IMR-90 (cell line): ENCODE measurements at regions not wholly inside any gene's neighbourhood (a gene's known extent, or its start where the extent isn't known, plus 50 kb on each side); places are given as distances from the start of the nearest gene placed in this dataset.

Experiments
- ATAC-seq: fragments of 200-7000 bp; cut with Tn5 transposase; 2 replicates; pipeline ENCODE4 v1.9.1; 2020; ENCODE audit warnings: low read depth, mild to moderate bottlenecking, moderate library complexity
- BruUV-seq: library from RNA; stranded (reverse); fragments of 400-500 nt; replicated peaks from 2 replicates; lab custom pipeline; 2021; lab: Mats Ljungman, UMichigan
- CTCF ChIA-PET: fragments of 300-600 bp; formaldehyde crosslinking; extraction: SDS; loops from one replicate; lab custom pipeline; 2021; ENCODE audit warnings: antibody characterized with exemption; lab: Yijun Ruan, JAX
- POLR2A ChIA-PET: fragments of 300-600 bp; sonication (Branson Sonifier 250); formaldehyde crosslinking; loops from one replicate; lab custom pipeline; 2022; ENCODE audit warnings: antibody characterized with exemption; ENCODE audit not compliant: unreplicated experiment; lab: Charles Lee
- DNase-seq: peaks from one replicate; pipeline ENCODE4 v3.0.0; 2013
- H2AFZ ChIP-seq: replicated peaks from 2 replicates; pipeline ENCODE3; 2013; ENCODE audit warnings: low read length, mild to moderate bottlenecking; ENCODE audit not compliant: poor library complexity
- H2AK5ac ChIP-seq: 2 replicates; pipeline ENCODE4 v1.6.1; 2013; ENCODE audit warnings: low read depth, low read length, inconsistent platforms
- H2AK9ac ChIP-seq: replicated peaks from 2 replicates; pipeline ENCODE3; 2013; ENCODE audit warnings: mild to moderate bottlenecking, low read depth, low read length, moderate library complexity; ENCODE audit not compliant: poor library complexity
- H2BK120ac ChIP-seq: 2 replicates; pipeline ENCODE4 v1.6.1; 2013; ENCODE audit warnings: low read depth, low read length, inconsistent platforms
- H2BK15ac ChIP-seq: 3 replicates; pipeline ENCODE4 v1.6.1; 2013; ENCODE audit warnings: low read depth, low read length, inconsistent platforms
- H2BK20ac ChIP-seq: 2 replicates; pipeline ENCODE4 v1.6.1; 2013; ENCODE audit warnings: low read depth, mild to moderate bottlenecking, inconsistent platforms, low read length, moderate library complexity
- H2BK5ac ChIP-seq: 2 replicates; pipeline ENCODE4 v1.6.1; 2013; ENCODE audit warnings: mild to moderate bottlenecking, low read depth, low read length, inconsistent platforms; ENCODE audit not compliant: poor library complexity, severe bottlenecking
- H3K14ac ChIP-seq: replicated peaks from 2 replicates; pipeline ENCODE4 v1.6.1; 2013; ENCODE audit warnings: low read depth, low read length, inconsistent platforms
- H3K18ac ChIP-seq: 2 replicates; pipeline ENCODE4 v1.6.1; 2013; ENCODE audit warnings: low read depth, low read length, control low read depth
- H3K23ac ChIP-seq: 2 replicates; pipeline ENCODE4 v1.6.1; 2013; ENCODE audit warnings: low read depth, low read length, inconsistent platforms
- H3K27ac ChIP-seq: 2 replicates; pipeline ENCODE4 v1.5.1; 2013; ENCODE audit warnings: mild to moderate bottlenecking, control low read depth, low read length; ENCODE audit not compliant: insufficient read depth
- H3K27me3 ChIP-seq: 2 replicates; pipeline ENCODE4 v1.6.1; 2013; ENCODE audit warnings: low read length; ENCODE audit not compliant: control insufficient read depth, insufficient read depth
- H3K36me3 ChIP-seq: 2 replicates; pipeline ENCODE4 v1.6.1; 2013; ENCODE audit warnings: low read length, mixed read lengths; ENCODE audit not compliant: control insufficient read depth, insufficient read depth
- H3K4ac ChIP-seq: 2 replicates; pipeline ENCODE4 v1.6.1; 2013; ENCODE audit warnings: low read depth, low read length, inconsistent platforms
- H3K4me1 ChIP-seq: 2 replicates; pipeline ENCODE4 v1.6.1; 2013; ENCODE audit warnings: low read length, mixed read lengths; ENCODE audit not compliant: control insufficient read depth, insufficient read depth
- H3K4me2 ChIP-seq: 2 replicates; pipeline ENCODE4 v1.6.1; 2013; ENCODE audit warnings: low read depth, mild to moderate bottlenecking, control low read depth, low read length, moderate library complexity
- H3K4me3 ChIP-seq: 2 replicates; pipeline ENCODE4 v1.5.1; 2013; ENCODE audit warnings: low read depth, mild to moderate bottlenecking, control low read depth, low read length, moderate library complexity; ENCODE audit not compliant: insufficient read depth
- H3K56ac ChIP-seq: 2 replicates; pipeline ENCODE4 v1.6.1; 2013; ENCODE audit warnings: low read length, inconsistent platforms; ENCODE audit not compliant: insufficient read depth; ENCODE audit errors: extremely low read depth
- H3K79me1 ChIP-seq, 2 experiments: 2 replicates each; pipeline ENCODE4 v1.6.1; 2013; ENCODE audit warnings: low read length in 2 of 2, inconsistent platforms in 1 of 2, low read depth in 1 of 2
- H3K9ac ChIP-seq: 2 replicates; pipeline ENCODE4 v1.6.1; 2013; ENCODE audit warnings: low read depth, low read length, control low read depth
- H3K9me1 ChIP-seq: 2 replicates; pipeline ENCODE4 v1.6.1; 2013; ENCODE audit warnings: low read length, inconsistent platforms; ENCODE audit not compliant: insufficient read depth
- H3K9me3 ChIP-seq: 2 replicates; pipeline ENCODE4 v1.6.1; 2013; ENCODE audit warnings: low read length; ENCODE audit not compliant: control insufficient read depth, insufficient read depth
- H4K20me1 ChIP-seq: 2 replicates; pipeline ENCODE4 v1.6.1; 2013; ENCODE audit warnings: low read length, inconsistent platforms; ENCODE audit not compliant: insufficient read depth
- H4K5ac ChIP-seq: 2 replicates; pipeline ENCODE4 v1.6.1; 2013; ENCODE audit warnings: mild to moderate bottlenecking, low read depth, low read length, control low read depth
- H4K8ac ChIP-seq, 2 experiments: 2 replicates each; pipeline ENCODE4 v1.6.1; 2013; ENCODE audit warnings: low read depth in 2 of 2, low read length in 2 of 2, control low read depth in 1 of 2, inconsistent platforms in 1 of 2
- H4K91ac ChIP-seq: 2 replicates; pipeline ENCODE4 v1.6.1; 2013; ENCODE audit warnings: low read depth, low read length, inconsistent platforms; ENCODE audit not compliant: insufficient read depth
- BHLHE40 ChIP-seq: fragments of 150-350 bp; IDR thresholded peaks from 2 replicates; pipeline ENCODE4 v1.6.1; 2016; ENCODE audit warnings: mild to moderate bottlenecking, low read depth, low read length
- CHD1 ChIP-seq: IDR thresholded peaks from 2 replicates; pipeline ENCODE4 v1.6.1; 2012; ENCODE audit warnings: low read depth, low read length, improper control_type of control experiment
- ELK1 ChIP-seq: fragments of 150-350 bp; IDR thresholded peaks from 2 replicates; pipeline ENCODE4 v1.6.1; 2016; ENCODE audit warnings: low read depth, mild to moderate bottlenecking, low read length, moderate library complexity, borderline replicate concordance
- MXI1 ChIP-seq: IDR thresholded peaks from 2 replicates; pipeline ENCODE4 v1.6.1; 2012; ENCODE audit warnings: low read depth, mild to moderate bottlenecking, low read length, moderate library complexity, borderline replicate concordance
- POLR2A ChIP-seq: IDR thresholded peaks from 2 replicates; pipeline ENCODE4 v1.6.1; 2012; ENCODE audit warnings: mild to moderate bottlenecking, low read depth, low read length
- RAD21 ChIP-seq: IDR thresholded peaks from 2 replicates; pipeline ENCODE4 v1.6.1; 2012; ENCODE audit warnings: low read length, improper control_type of control experiment
- RFX5 ChIP-seq: IDR thresholded peaks from 2 replicates; pipeline ENCODE4 v1.8.0; 2012; ENCODE audit warnings: low read depth, mild to moderate bottlenecking, low read length, moderate library complexity
- USF2 ChIP-seq: fragments of 150-350 bp; IDR thresholded peaks from 2 replicates; pipeline ENCODE4 v1.6.1; 2017; ENCODE audit warnings: mild to moderate bottlenecking, antibody characterized with exemption, low read length, low read depth
- WGBS, 2 experiments: methylation state at CpG; one replicate each; pipeline versions ENCODE4 v1.1.5 to v1.1.7; 2013; ENCODE audit warnings: missing lambda C conversion rate in 2 of 2; ENCODE audit not compliant: insufficient read length in 1 of 2; ENCODE audit errors: extremely low coverage in 2 of 2; 5-methylcytosine and 5-hydroxymethylcytosine counted together
- dilution Hi-C: fragments of 300-500 bp; cut with HindIII; formaldehyde crosslinking; loops from one replicate; pipeline ENCODE4 v1.14.3; 2018; ENCODE audit warnings: low sequenced_read_pairs; ENCODE audit not compliant: unreplicated experiment
- in situ Hi-C: fragments of 300-500 bp; cut with MboI; formaldehyde crosslinking; loops from 3 replicates; pipeline ENCODE4 v1.14.3; 2019; ENCODE audit warnings: low sequenced_read_pairs, inconsistent platforms, mixed read lengths
- intact Hi-C: fragments of 100-400 bp; cut with micrococcal nuclease; formaldehyde crosslinking; loops from 2 replicates; pipeline ENCODE4 v1.10.0; 2022

GRCh38 chr5:61735531-61735930, 403.5 kb downstream of the ZSWIM6 start:
- ATAC-seq: no peak
- in situ Hi-C loops (no loop called here), intact Hi-C loops (no loop called here), dilution Hi-C loops (no loop called here)
- POLR2A ChIA-PET: no interaction called here
- H2BK20ac ChIP-seq: no peak overlapping the region
- no peak overlapping the region for H4K8ac ChIP-seq
- no peaks in the 10 kb centered on the region for H3K9me3 ChIP-seq
- no peak overlapping the region for H2AK9ac ChIP-seq
- no peak overlapping the region for H2BK5ac ChIP-seq
- H3K27me3 ChIP-seq: peaks cover 11% of the 10 kb centered on the region; the same call in 1 of the 2 replicates
- WGBS, 2 experiments: 43% methylated on average over 2 of the region's 2 CpGs; no CpG with 5 or more reads in 1 of the 2 experiments
- no peak overlapping the region for H4K5ac ChIP-seq
- H2AFZ ChIP-seq: no peak overlapping the region
- no peak overlapping the region for H2BK120ac ChIP-seq
- BruUV-seq: no TSS peak
- H3K4me1 ChIP-seq: no peaks in the 10 kb centered on the region
- no peak overlapping the region for H3K23ac ChIP-seq
- no peaks in the 10 kb centered on the region for H3K9me1 ChIP-seq
- H3K9ac ChIP-seq: no peak overlapping the region
- no peak overlapping the region for H2BK15ac ChIP-seq
- H3K79me1 ChIP-seq: no peaks in the 10 kb centered on the region
- H3K36me3 ChIP-seq: no peaks in the 10 kb centered on the region
- TF ChIP-seq POLR2A (no peak), USF2 (no peak), MXI1 (no peak), BHLHE40 (no peak), RAD21 (no peak), CHD1 (no peak), RFX5 (no peak), ELK1 (no peak)
- H3K4ac ChIP-seq: no peak overlapping the region
- H2AK5ac ChIP-seq: no peak overlapping the region
- no peak overlapping the region for H3K27ac ChIP-seq
- no peak overlapping the region for H3K4me3 ChIP-seq
- no peak overlapping the region for H3K14ac ChIP-seq
- no peak overlapping the region for H3K18ac ChIP-seq
- DNase-seq: no peak
- no peak overlapping the region for H4K91ac ChIP-seq
- CTCF ChIA-PET: no interaction called here
- H3K56ac ChIP-seq: no peak overlapping the region
- no peak overlapping the region for H3K4me2 ChIP-seq
- H4K20me1 ChIP-seq: no peaks in the 10 kb centered on the region
